ENCODE measurements at regions not wholly inside any gene's neighbourhood (a gene's known extent, or its start where the extent isn't known, plus 50 kb on each side); places are given as distances from the start of the nearest gene placed in this dataset.

DNA sequence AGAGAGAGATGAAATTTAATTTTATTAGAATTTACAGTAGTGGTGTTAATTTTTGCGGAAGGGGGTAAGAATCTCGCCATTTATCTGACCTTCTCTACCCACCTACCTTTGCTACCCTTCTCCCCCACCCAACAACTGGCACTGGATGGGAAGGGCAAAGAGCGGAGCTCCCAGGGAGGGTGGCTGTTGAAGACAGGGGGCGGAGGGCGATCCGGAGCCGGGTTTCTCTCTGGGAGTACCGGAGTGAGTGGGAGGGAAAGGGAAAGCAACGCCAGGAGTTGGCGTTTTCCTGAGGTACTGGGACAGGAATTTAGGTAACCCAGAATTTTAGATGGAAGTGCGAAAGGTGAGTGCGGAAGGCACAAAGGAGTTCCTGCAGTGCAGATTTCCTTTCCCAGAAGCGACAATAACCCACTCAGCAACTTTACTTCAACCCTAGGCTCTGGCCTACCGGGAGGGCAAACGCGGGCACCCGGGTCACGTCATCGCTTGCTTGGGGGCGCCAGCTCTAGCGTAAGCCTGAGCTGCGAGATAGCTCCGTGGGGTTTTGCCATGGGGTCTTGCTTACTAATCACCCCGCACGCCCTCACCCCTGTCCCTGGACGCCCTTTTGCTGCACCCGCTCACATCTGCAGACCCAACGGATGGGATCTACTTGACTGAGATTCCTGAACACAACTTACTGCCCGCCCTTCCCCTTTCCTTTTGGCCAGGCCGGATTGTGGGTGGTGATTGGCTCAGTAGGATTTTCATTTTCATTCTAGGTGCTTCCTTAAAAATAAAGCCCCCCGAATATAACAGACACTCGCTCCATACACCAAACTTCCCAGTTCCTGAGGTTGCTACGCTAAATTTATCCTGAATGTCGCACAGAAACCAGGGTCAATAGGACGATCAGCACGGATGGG lies 413.0 kb upstream of the ESRRG start (continued):
- TF ChIP-seq, protein P1, sequence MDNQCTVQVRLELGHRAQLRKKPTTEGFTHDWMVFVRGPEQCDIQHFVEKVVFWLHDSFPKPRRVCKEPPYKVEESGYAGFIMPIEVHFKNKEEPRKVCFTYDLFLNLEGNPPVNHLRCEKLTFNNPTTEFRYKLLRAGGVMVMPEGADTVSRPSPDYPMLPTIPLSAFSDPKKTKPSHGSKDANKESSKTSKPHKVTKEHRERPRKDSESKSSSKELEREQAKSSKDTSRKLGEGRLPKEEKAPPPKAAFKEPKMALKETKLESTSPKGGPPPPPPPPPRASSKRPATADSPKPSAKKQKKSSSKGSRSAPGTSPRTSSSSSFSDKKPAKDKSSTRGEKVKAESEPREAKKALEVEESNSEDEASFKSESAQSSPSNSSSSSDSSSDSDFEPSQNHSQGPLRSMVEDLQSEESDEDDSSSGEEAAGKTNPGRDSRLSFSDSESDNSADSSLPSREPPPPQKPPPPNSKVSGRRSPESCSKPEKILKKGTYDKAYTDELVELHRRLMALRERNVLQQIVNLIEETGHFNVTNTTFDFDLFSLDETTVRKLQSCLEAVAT (IDR thresholded peaks at IDR 0.05): no peak
- TF ChIP-seq, protein P2, sequence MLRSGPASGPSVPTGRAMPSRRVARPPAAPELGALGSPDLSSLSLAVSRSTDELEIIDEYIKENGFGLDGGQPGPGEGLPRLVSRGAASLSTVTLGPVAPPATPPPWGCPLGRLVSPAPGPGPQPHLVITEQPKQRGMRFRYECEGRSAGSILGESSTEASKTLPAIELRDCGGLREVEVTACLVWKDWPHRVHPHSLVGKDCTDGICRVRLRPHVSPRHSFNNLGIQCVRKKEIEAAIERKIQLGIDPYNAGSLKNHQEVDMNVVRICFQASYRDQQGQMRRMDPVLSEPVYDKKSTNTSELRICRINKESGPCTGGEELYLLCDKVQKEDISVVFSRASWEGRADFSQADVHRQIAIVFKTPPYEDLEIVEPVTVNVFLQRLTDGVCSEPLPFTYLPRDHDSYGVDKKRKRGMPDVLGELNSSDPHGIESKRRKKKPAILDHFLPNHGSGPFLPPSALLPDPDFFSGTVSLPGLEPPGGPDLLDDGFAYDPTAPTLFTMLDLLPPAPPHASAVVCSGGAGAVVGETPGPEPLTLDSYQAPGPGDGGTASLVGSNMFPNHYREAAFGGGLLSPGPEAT (IDR thresholded peaks at IDR 0.05; ENCODE audit: low read depth): no peak

DNA sequence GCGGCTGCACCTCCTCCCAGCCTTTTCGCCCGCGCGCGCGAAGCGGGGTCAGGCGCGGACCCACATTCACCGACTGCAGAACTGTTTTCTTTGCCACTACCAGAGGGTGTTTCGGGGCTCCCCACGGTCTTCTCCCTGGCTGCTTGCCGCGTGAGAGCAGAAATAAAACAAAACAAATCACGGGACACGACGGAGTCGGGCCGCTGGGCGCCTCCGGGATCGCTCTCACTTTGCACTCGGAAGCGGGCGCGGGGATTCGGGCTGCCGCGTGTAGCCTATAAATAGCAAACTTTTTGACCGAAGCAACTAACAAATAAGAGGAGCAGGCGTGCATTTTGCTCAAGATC lies 412.3 kb upstream of the ESRRG start:
- in situ Hi-C loops (cut with MboI): no loop called here
- ChIA-PET CTCF (no interaction called here), POLR2A (no interaction called here), SMC1A (ENCODE audit: uncharacterized antibody, unreplicated experiment) (no interaction called here), RAD21 (ENCODE audit: unreplicated experiment) (no interaction called here)
- H4K20me1 ChIP-seq (ENCODE audit: control insufficient read depth, insufficient read depth): no peaks in the 10 kb centered on the region
- no peaks in the 10 kb centered on the region for H3K36me3 ChIP-seq (ENCODE audit: control insufficient read depth in 2 of 2, insufficient read depth in 2 of 2, low read length in 1 of 2)
- WGBS (ENCODE audit: insufficient coverage, insufficient replicate concordance, low lambda C conversion rate, missing lambda C conversion rate): 10% methylated on average over 22 of the region's 32 CpGs
- H3K27me3 ChIP-seq (replicated peaks in 1 of 2; ENCODE audit: control insufficient read depth in 2 of 2, insufficient read depth in 2 of 2, low read length in 1 of 2): peaks cover 17 to 36% of the 10 kb centered on the region in 2 experiments
- no peaks in the 10 kb centered on the region for H3K4me1 ChIP-seq (ENCODE audit: control insufficient read depth, insufficient read depth, low read length)
- no peak overlapping the region for H3K4me3 ChIP-seq
- no peak overlapping the region for H3K4me2 ChIP-seq (ENCODE audit: control insufficient read depth, insufficient read depth)
- H3K27ac ChIP-seq (ENCODE audit: control insufficient read depth, insufficient read depth): no peak overlapping the region
- BruUV-seq (replicated peaks): no TSS peak
- FAIRE-seq (no peak), DNase-seq (ENCODE audit: low read depth, low spot score) (no peak), ATAC-seq (no peak)
- H3K9ac ChIP-seq (ENCODE audit: control insufficient read depth, insufficient read depth, low read length): no peak overlapping the region
- no peak for TF ChIP-seq CHD1 (IDR thresholded peaks at IDR 0.05; ENCODE audit: low read depth, low read length)
- TF ChIP-seq ZSCAN29 (IDR thresholded peaks at IDR 0.05): no peak
- TF ChIP-seq BHLHE40 (IDR thresholded peaks at IDR 0.05; ENCODE audit: borderline replicate concordance in 1 of 2, low read depth in 2 of 2, low read length in 1 of 2): no peak
- no peak for TF ChIP-seq FOS (IDR thresholded peaks at IDR 0.05; ENCODE audit: borderline replicate concordance, extremely low read depth, insufficient read length)
- TF ChIP-seq ETV6 (conservative IDR thresholded peaks at IDR 0.05 in 1 of 2, IDR thresholded peaks at IDR 0.05 in 1 of 2; ENCODE audit: borderline replicate concordance in 1 of 2, low read depth in 1 of 2): no peak
- TF ChIP-seq, protein P3, sequence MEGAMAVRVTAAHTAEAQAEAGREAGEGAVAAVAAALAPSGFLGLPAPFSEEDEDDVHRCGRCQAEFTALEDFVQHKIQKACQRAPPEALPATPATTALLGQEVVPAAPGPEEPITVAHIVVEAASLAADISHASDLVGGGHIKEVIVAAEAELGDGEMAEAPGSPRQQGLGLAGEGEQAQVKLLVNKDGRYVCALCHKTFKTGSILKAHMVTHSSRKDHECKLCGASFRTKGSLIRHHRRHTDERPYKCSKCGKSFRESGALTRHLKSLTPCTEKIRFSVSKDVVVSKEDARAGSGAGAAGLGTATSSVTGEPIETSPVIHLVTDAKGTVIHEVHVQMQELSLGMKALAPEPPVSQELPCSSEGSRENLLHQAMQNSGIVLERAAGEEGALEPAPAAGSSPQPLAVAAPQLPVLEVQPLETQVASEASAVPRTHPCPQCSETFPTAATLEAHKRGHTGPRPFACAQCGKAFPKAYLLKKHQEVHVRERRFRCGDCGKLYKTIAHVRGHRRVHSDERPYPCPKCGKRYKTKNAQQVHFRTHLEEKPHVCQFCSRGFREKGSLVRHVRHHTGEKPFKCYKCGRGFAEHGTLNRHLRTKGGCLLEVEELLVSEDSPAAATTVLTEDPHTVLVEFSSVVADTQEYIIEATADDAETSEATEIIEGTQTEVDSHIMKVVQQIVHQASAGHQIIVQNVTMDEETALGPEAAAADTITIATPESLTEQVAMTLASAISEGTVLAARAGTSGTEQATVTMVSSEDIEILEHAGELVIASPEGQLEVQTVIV (IDR thresholded peaks at IDR 0.05; ENCODE audit: borderline replicate concordance, partially characterized antibody): no peak
- TF ChIP-seq STAT1 (conservative IDR thresholded peaks at IDR 0.05): no peak
- TF ChIP-seq FOXK2 (IDR thresholded peaks at IDR 0.05): no peak
- H3K79me2 ChIP-seq (ENCODE audit: control insufficient read depth, insufficient read depth, low read length): no peaks in the 10 kb centered on the region
- no peak overlapping the region for H2AFZ ChIP-seq (ENCODE audit: control insufficient read depth, low read depth, low read length)
- H3K9me3 ChIP-seq (replicated peaks; ENCODE audit: control insufficient read depth, insufficient read depth, low read length): no peaks in the 10 kb centered on the region; the same call in 2 of the 3 replicates
- intact Hi-C loops (cut with micrococcal nuclease; ENCODE audit: unreplicated experiment): no loop called here

Measured in GM12878 (cell line).